ENCODE measurements at regions not wholly inside any gene's neighbourhood (a gene's known extent, or its start where the extent isn't known, plus 50 kb on each side); places are given as distances from the start of the nearest gene placed in this dataset.

DNA sequence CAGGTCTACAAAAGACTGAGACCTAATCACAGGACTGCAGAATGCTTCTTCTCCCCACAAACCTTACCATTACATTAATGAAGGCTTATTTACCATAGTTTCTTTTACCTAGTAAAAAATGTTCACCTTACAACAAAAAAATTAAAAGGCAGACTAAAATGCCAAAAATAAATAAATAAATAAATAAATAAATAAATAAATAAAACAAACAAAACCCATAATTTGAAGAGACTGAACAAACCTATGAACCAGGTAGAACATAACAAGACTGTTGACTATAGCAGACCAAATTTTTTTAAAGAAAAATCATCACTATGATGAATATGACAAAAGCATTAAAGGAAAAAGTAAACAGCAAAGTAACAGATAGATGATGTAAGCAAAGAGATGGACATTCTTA lies 946.3 kb downstream of the EPHA7 start:
- Histone ChIP-seq H3K9me2 (ENCODE audit: insufficient read depth) (no peaks in the 10 kb centered on the region), H4K20me1 (ENCODE audit: insufficient read depth) (no peaks in the 10 kb centered on the region), H3K4me2 (no peak overlapping the region), H3K27ac (no peak overlapping the region), H3F3A (ENCODE audit: insufficient read depth, low read depth) (no peaks in the 10 kb centered on the region), H3K27me3 (ENCODE audit: insufficient read depth, low read depth) (no peaks in the 10 kb centered on the region), H3K36me3 (ENCODE audit: low read depth) (no peaks in the 10 kb centered on the region), H3K4me3 (no peak overlapping the region), H3K79me2 (ENCODE audit: low read depth) (no peaks in the 10 kb centered on the region), H2AFZ (no peak overlapping the region), H3K9me3 (ENCODE audit: insufficient read depth, low read depth) (no peaks in the 10 kb centered on the region), H3K4me1 (replicated peaks; ENCODE audit: insufficient read depth) (no peaks in the 10 kb centered on the region)
- POLR2A ChIA-PET (ENCODE audit: unreplicated experiment): interaction anchor here (0.7 kb wide), 1 partner anchor 196 kb away, joined by 8 read pairs; no protein-coding TSS in a partner anchor
- intact Hi-C loops (cut with micrococcal nuclease; ENCODE audit: unreplicated experiment): no loop called here
- no peak for DNase-seq
- TF ChIP-seq, protein P1, sequence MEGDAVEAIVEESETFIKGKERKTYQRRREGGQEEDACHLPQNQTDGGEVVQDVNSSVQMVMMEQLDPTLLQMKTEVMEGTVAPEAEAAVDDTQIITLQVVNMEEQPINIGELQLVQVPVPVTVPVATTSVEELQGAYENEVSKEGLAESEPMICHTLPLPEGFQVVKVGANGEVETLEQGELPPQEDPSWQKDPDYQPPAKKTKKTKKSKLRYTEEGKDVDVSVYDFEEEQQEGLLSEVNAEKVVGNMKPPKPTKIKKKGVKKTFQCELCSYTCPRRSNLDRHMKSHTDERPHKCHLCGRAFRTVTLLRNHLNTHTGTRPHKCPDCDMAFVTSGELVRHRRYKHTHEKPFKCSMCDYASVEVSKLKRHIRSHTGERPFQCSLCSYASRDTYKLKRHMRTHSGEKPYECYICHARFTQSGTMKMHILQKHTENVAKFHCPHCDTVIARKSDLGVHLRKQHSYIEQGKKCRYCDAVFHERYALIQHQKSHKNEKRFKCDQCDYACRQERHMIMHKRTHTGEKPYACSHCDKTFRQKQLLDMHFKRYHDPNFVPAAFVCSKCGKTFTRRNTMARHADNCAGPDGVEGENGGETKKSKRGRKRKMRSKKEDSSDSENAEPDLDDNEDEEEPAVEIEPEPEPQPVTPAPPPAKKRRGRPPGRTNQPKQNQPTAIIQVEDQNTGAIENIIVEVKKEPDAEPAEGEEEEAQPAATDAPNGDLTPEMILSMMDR (conservative IDR thresholded peaks at IDR 0.05): no peak
- TF ChIP-seq EZH2 (IDR thresholded peaks at IDR 0.05; ENCODE audit: low read depth): no peak
- no TSS peak for BruUV-seq (replicated peaks)
- CTCF ChIA-PET: interaction anchor here (0.6 kb wide), 1 partner anchor 1440 kb away, joined by 5 read pairs; no protein-coding TSS in a partner anchor

GRCh38 chr6:92469186-92469828 lies 950.1 kb downstream of the EPHA7 start:
- no peak for DNase-seq
- no peaks in the 10 kb centered on the region for H3K9me3 ChIP-seq (ENCODE audit: insufficient read depth, low read depth)
- H3K4me1 ChIP-seq (replicated peaks; ENCODE audit: insufficient read depth): no peaks in the 10 kb centered on the region
- H3K36me3 ChIP-seq (ENCODE audit: low read depth): no peaks in the 10 kb centered on the region
- no peak overlapping the region for H3K27ac ChIP-seq
- no peaks in the 10 kb centered on the region for H4K20me1 ChIP-seq (ENCODE audit: insufficient read depth)
- POLR2A ChIA-PET (ENCODE audit: unreplicated experiment): no interaction called here
- no peak overlapping the region for H3K4me3 ChIP-seq
- no peaks in the 10 kb centered on the region for H3K9me2 ChIP-seq (ENCODE audit: insufficient read depth)
- intact Hi-C loops (cut with micrococcal nuclease; ENCODE audit: unreplicated experiment): no loop called here
- H3K4me2 ChIP-seq: no peak overlapping the region
- BruUV-seq (replicated peaks): no TSS peak
- TF ChIP-seq EZH2 (IDR thresholded peaks at IDR 0.05; ENCODE audit: low read depth): no peak
- TF ChIP-seq, protein P1 (conservative IDR thresholded peaks at IDR 0.05): no peak
- no peaks in the 10 kb centered on the region for H3F3A ChIP-seq (ENCODE audit: insufficient read depth, low read depth)
- no peaks in the 10 kb centered on the region for H3K79me2 ChIP-seq (ENCODE audit: low read depth)
- no peak overlapping the region for H2AFZ ChIP-seq
- H3K27me3 ChIP-seq (ENCODE audit: insufficient read depth, low read depth): no peaks in the 10 kb centered on the region
- CTCF ChIA-PET: no interaction called here

DNA sequence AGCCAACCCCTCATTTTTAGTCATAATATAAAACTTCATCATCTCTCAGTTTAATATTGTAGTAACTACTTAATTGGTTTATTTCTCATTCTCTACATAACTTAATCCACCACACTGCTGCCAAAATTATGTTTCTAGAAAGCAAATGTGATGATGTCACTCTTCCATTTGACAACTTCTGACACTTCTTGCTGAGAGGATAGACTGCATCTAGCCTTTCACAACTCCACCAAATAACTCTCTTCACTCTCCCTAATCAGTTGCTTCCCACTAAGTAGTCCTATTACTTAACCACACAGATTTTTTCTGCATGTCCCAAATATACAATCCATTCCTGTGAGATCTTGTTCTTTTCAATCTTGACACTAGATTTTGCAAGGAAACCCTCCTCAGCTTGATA lies 951.3 kb downstream of the EPHA7 start:
- Histone ChIP-seq H4K20me1 (ENCODE audit: insufficient read depth) (no peaks in the 10 kb centered on the region), H3K9me2 (ENCODE audit: insufficient read depth) (no peaks in the 10 kb centered on the region), H3K4me2 (no peak overlapping the region), H3K4me3 (no peak overlapping the region), H3K36me3 (ENCODE audit: low read depth) (no peaks in the 10 kb centered on the region), H3K9me3 (ENCODE audit: insufficient read depth, low read depth) (no peaks in the 10 kb centered on the region), H3K27ac (no peak overlapping the region), H3K79me2 (ENCODE audit: low read depth) (no peaks in the 10 kb centered on the region), H3K27me3 (ENCODE audit: insufficient read depth, low read depth) (no peaks in the 10 kb centered on the region), H3F3A (ENCODE audit: insufficient read depth, low read depth) (no peaks in the 10 kb centered on the region), H2AFZ (no peak overlapping the region), H3K4me1 (replicated peaks; ENCODE audit: insufficient read depth) (no peaks in the 10 kb centered on the region)
- CTCF ChIA-PET: no interaction called here
- intact Hi-C loops (cut with micrococcal nuclease; ENCODE audit: unreplicated experiment): no loop called here
- TF ChIP-seq, protein P1 (conservative IDR thresholded peaks at IDR 0.05): no peak
- no peak for TF ChIP-seq EZH2 (IDR thresholded peaks at IDR 0.05; ENCODE audit: low read depth)
- POLR2A ChIA-PET (ENCODE audit: unreplicated experiment): no interaction called here
- no peak for DNase-seq
- BruUV-seq (replicated peaks): no TSS peak
